ENCODE measurements at regions not wholly inside any gene's neighbourhood (a gene's known extent, or its start where the extent isn't known, plus 50 kb on each side); places are given as distances from the start of the nearest gene placed in this dataset.

- POLR2A ChIA-PET = no interaction called here
Observed at GRCh38 chr15:98187549-98187948, 227.0 kb downstream of the ARRDC4 start.

GRCh38 chr15:98190914-98191313 lies 230.4 kb downstream of the ARRDC4 start:
- ChIA-PET POLR2A (no interaction called here), CTCF (interaction anchor here (1.4 kb wide), 1 partner anchor 291 kb away, joined by 4 read pairs; no protein-coding TSS in a partner anchor)
- TF ChIP-seq CTCF (IDR thresholded peaks at IDR 0.05; ENCODE audit: insufficient read depth, low read depth, low read length) = no peak
- no peak overlapping the region for H3K4me3 ChIP-seq (ENCODE audit: low read depth, low read length)
- H3K27me3 ChIP-seq (ENCODE audit: control insufficient read depth, insufficient read depth, low read length) = no peaks in the 10 kb centered on the region
- no peak for DNase-seq (ENCODE audit: low read depth)
- no peaks in the 10 kb centered on the region for H3K36me3 ChIP-seq (ENCODE audit: control insufficient read depth, insufficient read depth, low read length)

More at GRCh38 chr15:98187549-98187948, 227.0 kb downstream of the ARRDC4 start:
- no peaks in the 10 kb centered on the region for H3K27me3 ChIP-seq (ENCODE audit: control insufficient read depth, insufficient read depth, low read length)
- no peaks in the 10 kb centered on the region for H3K36me3 ChIP-seq (ENCODE audit: control insufficient read depth, insufficient read depth, low read length)
- TF ChIP-seq CTCF (IDR thresholded peaks at IDR 0.05; ENCODE audit: insufficient read depth, low read depth, low read length) = no peak
- DNase-seq (ENCODE audit: low read depth) = no peak
- CTCF ChIA-PET = interaction anchor here (2.0 kb wide), 1 partner anchor 9 kb away, joined by 8 read pairs; no protein-coding TSS in a partner anchor
- H3K4me3 ChIP-seq (ENCODE audit: low read depth, low read length) = no peak overlapping the region

- Histone ChIP-seq H3K27me3 (ENCODE audit: control insufficient read depth, insufficient read depth, low read length) (no peaks in the 10 kb centered on the region), H3K36me3 (ENCODE audit: control insufficient read depth, insufficient read depth, low read length) (no peaks in the 10 kb centered on the region), H3K4me3 (ENCODE audit: low read depth, low read length) (no peak overlapping the region)
- DNase-seq (ENCODE audit: low read depth) = no peak
- POLR2A ChIA-PET = no interaction called here
- TF ChIP-seq CTCF (IDR thresholded peaks at IDR 0.05; ENCODE audit: insufficient read depth, low read depth, low read length) = no peak
- CTCF ChIA-PET = interaction anchor here (1.1 to 1.3 kb wide), 3 partner anchors 18 to 297 kb away, joined by 3 to 4 read pairs (median 3); no protein-coding TSS in a partner anchor
Observed at GRCh38 chr15:98195796-98196195, 235.3 kb downstream of the ARRDC4 start.

- ChIA-PET POLR2A (no interaction called here), CTCF (interaction anchor here (1.1 to 1.3 kb wide), 2 partner anchors 18 to 297 kb away, joined by 3 to 4 read pairs; no protein-coding TSS in a partner anchor)
- DNase-seq (ENCODE audit: low read depth) = no peak
- H3K36me3 ChIP-seq (ENCODE audit: control insufficient read depth, insufficient read depth, low read length) = no peaks in the 10 kb centered on the region
- no peaks in the 10 kb centered on the region for H3K27me3 ChIP-seq (ENCODE audit: control insufficient read depth, insufficient read depth, low read length)
- H3K4me3 ChIP-seq (ENCODE audit: low read depth, low read length) = no peak overlapping the region
- TF ChIP-seq CTCF (IDR thresholded peaks at IDR 0.05; ENCODE audit: insufficient read depth, low read depth, low read length) = no peak
Observed at GRCh38 chr15:98196371-98196770, 235.9 kb downstream of the ARRDC4 start.

GRCh38 chr15:98202256-98202655 lies 241.8 kb downstream of the ARRDC4 start:
- no peak for TF ChIP-seq CTCF (IDR thresholded peaks at IDR 0.05; ENCODE audit: insufficient read depth, low read depth, low read length)
- no peak overlapping the region for H3K4me3 ChIP-seq (ENCODE audit: low read depth, low read length)
- ChIA-PET CTCF (interaction anchor here (0.9 kb wide), 1 partner anchor 294 kb away, joined by 3 read pairs; no protein-coding TSS in a partner anchor), POLR2A (no interaction called here)
- H3K36me3 ChIP-seq (ENCODE audit: control insufficient read depth, insufficient read depth, low read length) = no peaks in the 10 kb centered on the region
- no peak for DNase-seq (ENCODE audit: low read depth)
- no peaks in the 10 kb centered on the region for H3K27me3 ChIP-seq (ENCODE audit: control insufficient read depth, insufficient read depth, low read length)
